Right hindlimb (tissue), 1 donor: ENCODE measurements at regions not wholly inside any gene's neighbourhood (a gene's known extent, or its start where the extent isn't known, plus 50 kb on each side); places are given as distances from the start of the nearest gene placed in this dataset.

Experiments
- DNase-seq: peaks from one replicate; pipeline ENCODE4 v3.0.0-alpha.2; 2018

DNA sequence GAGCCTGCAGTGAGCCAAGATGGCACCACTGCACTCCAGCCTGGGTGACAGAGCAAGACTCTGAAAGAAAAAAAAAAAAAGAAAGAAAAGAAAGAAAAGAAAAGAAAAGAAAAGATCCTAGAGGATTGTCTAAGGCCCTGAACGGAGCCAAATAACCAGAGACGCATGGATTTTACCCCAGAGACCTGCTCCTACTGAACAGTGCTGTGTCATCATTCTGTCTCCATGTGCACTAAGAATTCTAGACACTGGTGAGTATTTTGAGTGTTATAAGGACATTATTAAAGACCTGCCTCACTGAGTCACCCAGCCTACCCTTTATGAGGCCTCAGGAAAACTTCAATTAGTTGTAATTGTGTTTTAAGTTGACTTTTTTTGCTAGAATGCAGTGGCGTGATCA, 61.9 kb upstream of the RIOK3 start:
- no peak for DNase-seq

DNA sequence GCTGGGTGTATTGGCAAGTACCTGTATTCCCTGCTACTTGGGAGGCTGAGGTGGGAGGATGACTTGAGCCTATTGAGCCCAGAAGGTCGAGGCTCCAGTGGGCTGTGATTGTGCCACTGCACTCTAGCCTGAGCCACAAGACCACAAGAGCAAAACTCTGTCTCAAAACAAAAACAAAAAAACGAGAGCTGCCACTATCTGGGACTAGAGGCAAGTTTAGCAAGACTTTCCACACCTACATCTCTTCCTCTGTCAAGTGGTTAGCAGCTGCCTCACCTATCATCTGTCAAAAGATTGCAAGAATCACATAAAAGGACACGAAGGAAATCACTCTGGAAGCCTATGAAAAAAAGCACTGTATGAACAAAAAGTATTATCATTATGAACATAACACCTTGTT, 55.2 kb upstream of the RIOK3 start:
- no peak for DNase-seq

DNA sequence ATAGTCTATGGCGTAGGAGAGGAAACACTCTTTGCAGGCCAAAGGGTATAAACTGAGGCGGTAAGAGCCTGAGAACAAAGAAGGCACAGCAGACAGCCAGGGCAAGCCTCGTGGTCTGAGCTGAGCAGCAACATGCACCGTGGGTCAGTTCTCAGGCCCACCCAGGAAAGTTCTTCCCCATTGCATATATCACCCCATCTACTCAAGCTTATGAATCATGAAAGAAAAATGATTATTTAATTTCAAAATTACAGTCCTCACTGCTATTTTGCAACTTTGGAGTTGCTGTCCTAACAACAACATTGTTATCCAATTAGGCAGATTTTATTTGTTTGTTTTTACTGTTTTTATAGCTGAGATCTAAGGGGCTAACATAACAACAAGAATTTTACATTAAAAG, 54.7 kb upstream of the RIOK3 start:
- no peak for DNase-seq

DNA sequence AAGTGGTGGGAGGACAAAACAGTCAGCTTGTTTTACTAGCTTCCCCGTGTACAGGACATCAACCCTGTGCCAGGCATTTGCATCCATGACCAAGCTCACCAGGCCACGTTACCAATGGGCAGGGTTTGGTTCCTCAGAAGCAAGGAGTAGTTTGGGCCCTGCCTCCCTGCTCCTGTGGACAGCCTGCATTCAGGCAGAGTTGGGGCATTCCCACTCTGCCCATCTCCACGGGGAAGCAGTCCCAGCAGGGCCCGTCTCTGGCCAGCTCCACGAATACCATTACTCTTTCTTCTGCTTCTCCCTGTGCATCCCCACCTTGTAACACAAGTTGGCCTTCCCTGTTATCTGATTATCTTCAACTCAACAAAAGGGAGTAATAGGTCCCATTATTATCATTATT, 54.0 kb upstream of the RIOK3 start:
- no peak for DNase-seq

DNA sequence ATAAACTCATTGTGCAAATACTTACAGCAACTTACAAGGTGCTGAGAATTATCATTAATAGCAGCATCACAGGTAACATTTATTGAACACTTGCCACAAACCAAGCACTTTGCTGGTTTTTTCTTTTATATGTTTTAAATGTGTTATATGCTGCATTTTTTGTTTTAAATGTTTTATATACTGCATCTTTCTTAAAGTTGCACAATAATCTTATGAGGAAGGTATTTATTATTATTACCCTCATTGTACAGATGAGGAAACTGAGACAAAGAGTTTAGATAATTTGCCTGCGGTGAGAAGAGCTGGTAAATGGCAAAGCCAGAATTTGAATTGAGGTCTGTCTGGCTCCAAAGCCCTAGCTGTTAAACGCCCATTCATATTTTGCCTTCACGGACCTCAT, 52.2 kb upstream of the RIOK3 start:
- no peak for DNase-seq

DNA sequence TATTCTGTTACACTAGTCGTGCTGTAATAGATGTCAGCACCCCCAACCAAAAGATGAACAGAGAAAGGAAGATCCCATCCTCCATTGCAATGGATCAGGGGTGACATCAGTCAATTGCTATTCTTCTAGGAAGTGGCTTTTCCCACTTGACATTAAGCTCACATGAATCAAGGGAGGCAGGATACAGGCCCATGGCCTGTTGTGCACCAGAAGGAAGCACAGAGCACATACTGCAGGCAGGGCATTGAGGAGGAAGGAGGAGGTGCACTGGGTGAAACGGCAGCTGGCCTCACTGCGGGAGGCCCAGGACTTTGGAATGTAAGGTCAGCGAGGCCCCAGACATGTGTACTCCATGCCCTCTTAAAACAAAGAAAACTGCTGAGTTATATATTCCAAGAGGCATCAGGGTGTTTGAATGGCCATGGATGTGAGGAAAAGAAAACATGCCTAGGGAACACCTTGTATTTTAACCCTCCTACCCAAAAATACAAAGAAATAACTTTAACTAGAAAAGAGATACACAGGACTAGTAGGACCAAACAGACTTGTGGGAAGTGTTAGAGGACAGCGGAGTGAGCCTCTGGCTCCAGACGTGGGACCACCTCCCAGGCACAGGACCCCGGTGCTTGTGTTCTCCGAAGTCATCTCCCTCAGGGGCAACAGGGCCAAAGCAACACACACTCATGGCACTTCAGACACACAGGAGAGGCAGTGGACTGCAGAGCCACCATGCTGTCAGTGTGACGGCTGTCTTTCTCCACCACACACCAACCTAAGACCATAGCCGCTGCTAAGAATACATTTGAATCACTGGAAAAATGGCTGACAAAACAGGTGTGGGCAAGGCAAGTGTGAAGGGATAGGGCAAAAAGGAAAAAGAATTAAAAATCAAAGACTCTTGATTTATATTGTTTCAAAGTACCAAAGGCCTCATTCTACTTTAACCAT, 51.4 kb upstream of the RIOK3 start:
- DNase-seq = peak; percentile 31
